Liver (tissue), 8 donors: ENCODE measurements at regions not wholly inside any gene's neighbourhood (a gene's known extent, or its start where the extent isn't known, plus 50 kb on each side); places are given as distances from the start of the nearest gene placed in this dataset.
A peak's percentile ranks its signal among the peaks of the same experiment; 100 is the strongest.

Experiments used
- DNase-seq: peaks from one replicate; pipeline ENCODE4 v3.0.0-alpha.2; 2017; ENCODE audit warnings: low spot score
- H3K27ac ChIP-seq, 2 donors: one replicate each; pipeline ENCODE4 v1.7.0; 2013; ENCODE audit warnings: inconsistent platforms in 2 of 2, low read length in 2 of 2, control low read depth in 1 of 2, low read depth in 1 of 2, mild to moderate bottlenecking in 1 of 2
- H3K27me3 ChIP-seq, 4 donors: one replicate each; pipeline versions ENCODE4 v1.6.1 to v1.7.0; 2013; ENCODE audit warnings: low read length in 3 of 4, inconsistent platforms in 1 of 4, mild to moderate bottlenecking in 1 of 4, moderate library complexity in 1 of 4; ENCODE audit not compliant: control insufficient read depth in 4 of 4, insufficient read depth in 4 of 4
- H3K36me3 ChIP-seq, 4 donors: one replicate each; pipeline versions ENCODE4 v1.6.1 to v1.7.0; 2013; ENCODE audit warnings: low read length in 3 of 4, mild to moderate bottlenecking in 3 of 4, low read depth in 1 of 4, moderate library complexity in 1 of 4; ENCODE audit not compliant: control insufficient read depth in 4 of 4, insufficient read depth in 3 of 4
- H3K4me1 ChIP-seq, 4 donors: one replicate each; pipeline versions ENCODE4 v1.6.1 to v1.7.0; 2013; ENCODE audit warnings: low read length in 3 of 4, mild to moderate bottlenecking in 3 of 4, moderate library complexity in 1 of 4; ENCODE audit not compliant: control insufficient read depth in 4 of 4, insufficient read depth in 4 of 4
- H3K4me3 ChIP-seq, 3 donors: one replicate each; pipeline versions ENCODE4 v1.6.1 to v1.7.0; 2013; ENCODE audit warnings: low read length in 3 of 3, control low read depth in 1 of 3, low read depth in 1 of 3, mild to moderate bottlenecking in 1 of 3
- H3K9ac ChIP-seq, 2 donors: one replicate each; pipeline ENCODE4 v1.7.0; 2013; ENCODE audit warnings: low read length in 2 of 2, mild to moderate bottlenecking in 2 of 2, moderate library complexity in 2 of 2, control low read depth in 1 of 2, low read depth in 1 of 2
- H3K9me3 ChIP-seq, 4 donors: one replicate each; pipeline versions ENCODE4 v1.6.1 to v1.7.0; 2013; ENCODE audit warnings: low read length in 3 of 4; ENCODE audit not compliant: control insufficient read depth in 4 of 4
- CTCF ChIP-seq: fragments of 150-350 bp; IDR thresholded peaks from 2 replicates; pipeline ENCODE4 v1.5.1; 2017; ENCODE audit warnings: improper control_type of control experiment, low read depth, low read length; ENCODE audit not compliant: missing input control
- EGR1 ChIP-seq, 2 donors: IDR thresholded peaks; 2 replicates each; pipeline ENCODE4 v1.6.1; 2016 to 2018; ENCODE audit warnings: antibody characterized with exemption in 2 of 2, low read depth in 2 of 2
- FOXA1 ChIP-seq: IDR thresholded peaks from 2 replicates; pipeline ENCODE4 v1.6.1; 2016; ENCODE audit warnings: antibody characterized with exemption
- FOXA2 ChIP-seq: IDR thresholded peaks from 2 replicates; pipeline ENCODE4 v1.6.1; 2016; ENCODE audit warnings: antibody characterized with exemption
- GABPA ChIP-seq, 2 donors: IDR thresholded peaks in 1 of 2; conservative IDR thresholded peaks in 1 of 2; 2 replicates each; pipeline ENCODE4 v1.6.1; 2016; ENCODE audit warnings: antibody characterized with exemption in 2 of 2, mild to moderate bottlenecking in 1 of 2, moderate library complexity in 1 of 2
- HNF4A ChIP-seq, 2 donors: conservative IDR thresholded peaks; 2 replicates each; pipeline ENCODE4 v1.6.1; 2016; ENCODE audit warnings: antibody characterized with exemption in 2 of 2, mild to moderate bottlenecking in 2 of 2
- HNF4G ChIP-seq: IDR thresholded peaks from 2 replicates; pipeline ENCODE4 v1.6.1; 2016; ENCODE audit warnings: antibody characterized with exemption
- JUND ChIP-seq, 2 donors: IDR thresholded peaks; 2 replicates each; pipeline ENCODE4 v1.6.1; 2016; ENCODE audit warnings: antibody characterized with exemption in 2 of 2
- MAX ChIP-seq: IDR thresholded peaks from 2 replicates; pipeline ENCODE4 v1.6.1; 2016; ENCODE audit warnings: antibody characterized with exemption
- NR2F2 ChIP-seq: IDR thresholded peaks from 2 replicates; pipeline ENCODE4 v1.6.1; 2016; ENCODE audit warnings: antibody characterized with exemption
- RAD21 ChIP-seq, 2 donors: IDR thresholded peaks; 2 replicates each; pipeline ENCODE4 v1.6.1; 2016; ENCODE audit warnings: antibody characterized with exemption in 2 of 2, mild to moderate bottlenecking in 2 of 2
- RXRA ChIP-seq, 2 donors: IDR thresholded peaks; 2 replicates each; pipeline ENCODE4 v1.6.1; 2017 to 2018; ENCODE audit warnings: antibody characterized with exemption in 2 of 2, mild to moderate bottlenecking in 1 of 2
- TAF1 ChIP-seq: conservative IDR thresholded peaks from 2 replicates; pipeline ENCODE4 v1.6.1; 2016; ENCODE audit warnings: antibody characterized with exemption, mild to moderate bottlenecking
- YY1 ChIP-seq: IDR thresholded peaks from 2 replicates; pipeline ENCODE4 v1.6.1; 2016; ENCODE audit warnings: antibody characterized with exemption, mild to moderate bottlenecking
- WGBS: extraction: QIAGEN DNeasy Blood & Tissue Kit; methylation state at CpG from one replicate; pipeline ENCODE4 v1.1.7; 2013; 5-methylcytosine and 5-hydroxymethylcytosine counted together
- TF ChIP-seq, protein P1 (sequence below): IDR thresholded peaks from 2 replicates; pipeline ENCODE4 v1.6.1; 2016; ENCODE audit warnings: antibody characterized with exemption
- TF ChIP-seq, protein P2 (sequence below): IDR thresholded peaks from 2 replicates; pipeline ENCODE4 v1.6.1; 2016; ENCODE audit warnings: antibody characterized with exemption, mild to moderate bottlenecking
- TF ChIP-seq, protein P3 (sequence below): IDR thresholded peaks from 2 replicates; pipeline ENCODE4 v1.6.1; 2016; ENCODE audit warnings: antibody characterized with exemption
- donor health status: healthy.
- donor health status: healthy.
- donor health status: healthy.
- donor health status: healthy.
- donor health status: healthy.

- peaks cover 1 to 27% (median 18%) of the 10 kb centered on the region in 4 donors for H3K4me1 ChIP-seq
- no peaks in the 10 kb centered on the region for H3K36me3 ChIP-seq
- H3K9me3 ChIP-seq, result no peaks in the 10 kb centered on the region
- peak overlapping the region in 1 of 2 donors; percentile 32 for H3K27ac ChIP-seq
- no peak overlapping the region for H3K9ac ChIP-seq
- no peak for DNase-seq
- no peak overlapping the region for H3K4me3 ChIP-seq
- no peaks in the 10 kb centered on the region for H3K27me3 ChIP-seq
- TF ChIP-seq FOXA2 (no peak), RXRA (IDR thresholded peaks at IDR 0.05) (no peak), YY1 (no peak), GABPA (IDR thresholded peaks at IDR 0.05 in 1 of 2, conservative IDR thresholded peaks at IDR 0.05 in 1 of 2) (no peak), HNF4A (conservative IDR thresholded peaks at IDR 0.05) (no peak), CTCF (no peak), MAX (no peak), NR2F2 (no peak), TAF1 (no peak), FOXA1 (no peak), EGR1 (IDR thresholded peaks at IDR 0.05; ENCODE audit: low read depth in 2 of 2) (no peak), JUND (IDR thresholded peaks at IDR 0.05) (no peak), RAD21 (IDR thresholded peaks at IDR 0.05) (no peak), HNF4G (no peak)
- TF ChIP-seq, protein P1, sequence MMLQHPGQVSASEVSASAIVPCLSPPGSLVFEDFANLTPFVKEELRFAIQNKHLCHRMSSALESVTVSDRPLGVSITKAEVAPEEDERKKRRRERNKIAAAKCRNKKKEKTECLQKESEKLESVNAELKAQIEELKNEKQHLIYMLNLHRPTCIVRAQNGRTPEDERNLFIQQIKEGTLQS, result no peak
- TF ChIP-seq, protein P2, sequence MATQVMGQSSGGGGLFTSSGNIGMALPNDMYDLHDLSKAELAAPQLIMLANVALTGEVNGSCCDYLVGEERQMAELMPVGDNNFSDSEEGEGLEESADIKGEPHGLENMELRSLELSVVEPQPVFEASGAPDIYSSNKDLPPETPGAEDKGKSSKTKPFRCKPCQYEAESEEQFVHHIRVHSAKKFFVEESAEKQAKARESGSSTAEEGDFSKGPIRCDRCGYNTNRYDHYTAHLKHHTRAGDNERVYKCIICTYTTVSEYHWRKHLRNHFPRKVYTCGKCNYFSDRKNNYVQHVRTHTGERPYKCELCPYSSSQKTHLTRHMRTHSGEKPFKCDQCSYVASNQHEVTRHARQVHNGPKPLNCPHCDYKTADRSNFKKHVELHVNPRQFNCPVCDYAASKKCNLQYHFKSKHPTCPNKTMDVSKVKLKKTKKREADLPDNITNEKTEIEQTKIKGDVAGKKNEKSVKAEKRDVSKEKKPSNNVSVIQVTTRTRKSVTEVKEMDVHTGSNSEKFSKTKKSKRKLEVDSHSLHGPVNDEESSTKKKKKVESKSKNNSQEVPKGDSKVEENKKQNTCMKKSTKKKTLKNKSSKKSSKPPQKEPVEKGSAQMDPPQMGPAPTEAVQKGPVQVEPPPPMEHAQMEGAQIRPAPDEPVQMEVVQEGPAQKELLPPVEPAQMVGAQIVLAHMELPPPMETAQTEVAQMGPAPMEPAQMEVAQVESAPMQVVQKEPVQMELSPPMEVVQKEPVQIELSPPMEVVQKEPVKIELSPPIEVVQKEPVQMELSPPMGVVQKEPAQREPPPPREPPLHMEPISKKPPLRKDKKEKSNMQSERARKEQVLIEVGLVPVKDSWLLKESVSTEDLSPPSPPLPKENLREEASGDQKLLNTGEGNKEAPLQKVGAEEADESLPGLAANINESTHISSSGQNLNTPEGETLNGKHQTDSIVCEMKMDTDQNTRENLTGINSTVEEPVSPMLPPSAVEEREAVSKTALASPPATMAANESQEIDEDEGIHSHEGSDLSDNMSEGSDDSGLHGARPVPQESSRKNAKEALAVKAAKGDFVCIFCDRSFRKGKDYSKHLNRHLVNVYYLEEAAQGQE, result no peak
- TF ChIP-seq, protein P3, sequence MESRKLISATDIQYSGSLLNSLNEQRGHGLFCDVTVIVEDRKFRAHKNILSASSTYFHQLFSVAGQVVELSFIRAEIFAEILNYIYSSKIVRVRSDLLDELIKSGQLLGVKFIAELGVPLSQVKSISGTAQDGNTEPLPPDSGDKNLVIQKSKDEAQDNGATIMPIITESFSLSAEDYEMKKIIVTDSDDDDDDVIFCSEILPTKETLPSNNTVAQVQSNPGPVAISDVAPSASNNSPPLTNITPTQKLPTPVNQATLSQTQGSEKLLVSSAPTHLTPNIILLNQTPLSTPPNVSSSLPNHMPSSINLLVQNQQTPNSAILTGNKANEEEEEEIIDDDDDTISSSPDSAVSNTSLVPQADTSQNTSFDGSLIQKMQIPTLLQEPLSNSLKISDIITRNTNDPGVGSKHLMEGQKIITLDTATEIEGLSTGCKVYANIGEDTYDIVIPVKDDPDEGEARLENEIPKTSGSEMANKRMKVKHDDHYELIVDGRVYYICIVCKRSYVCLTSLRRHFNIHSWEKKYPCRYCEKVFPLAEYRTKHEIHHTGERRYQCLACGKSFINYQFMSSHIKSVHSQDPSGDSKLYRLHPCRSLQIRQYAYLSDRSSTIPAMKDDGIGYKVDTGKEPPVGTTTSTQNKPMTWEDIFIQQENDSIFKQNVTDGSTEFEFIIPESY, result no peak
- WGBS, result 79% methylated on average over 3 of the region's 3 CpGs
Measured at GRCh38 chr5:43994352-43994708, 391.4 kb downstream of the NNT start.
